ENCODE measurements at regions not wholly inside any gene's neighbourhood (a gene's known extent, or its start where the extent isn't known, plus 50 kb on each side); places are given as distances from the start of the nearest gene placed in this dataset.

- H3K9me3 ChIP-seq (ENCODE audit: control extremely low read depth in 1 of 3, control insufficient read depth in 2 of 3, insufficient read depth in 1 of 3, low read length in 2 of 3), result no peaks in the 10 kb centered on the region
- 100% methylated on average over 1 of the region's 1 CpG for WGBS (ENCODE audit: insufficient coverage)
- no peak overlapping the region for H3K4me3 ChIP-seq (ENCODE audit: control extremely low read depth in 1 of 5, extremely low read depth in 1 of 5, insufficient read depth in 1 of 5, low read depth in 2 of 5, low read length in 4 of 5)
- H3K79me2 ChIP-seq (ENCODE audit: control insufficient read depth, insufficient read depth, low read length), result no peaks in the 10 kb centered on the region
- POLR2A ChIA-PET, result no interaction called here
- no peaks in the 10 kb centered on the region for H3K36me3 ChIP-seq (replicated peaks in 1 of 2; ENCODE audit: control extremely low read depth in 1 of 2, control insufficient read depth in 1 of 2, extremely low read depth in 1 of 2, insufficient read depth in 2 of 2, low read length in 1 of 2)
- H4K20me1 ChIP-seq (ENCODE audit: control insufficient read depth, insufficient read depth, low read length, poor library complexity, severe bottlenecking), result no peaks in the 10 kb centered on the region
- no peaks in the 10 kb centered on the region for H3K4me1 ChIP-seq (ENCODE audit: control insufficient read depth in 2 of 2, insufficient read depth in 2 of 2, low read length in 2 of 2)
- H3K9ac ChIP-seq (ENCODE audit: low read length), result no peak overlapping the region
- no peak for ATAC-seq (ENCODE audit: low read depth)
- H3K27ac ChIP-seq (ENCODE audit: low read length in 2 of 2), result no peak overlapping the region
- H3K27ac Mint-ChIP-seq, result no peak overlapping the region
- H3K27me3 Mint-ChIP-seq, result peaks cover 42% of the 10 kb centered on the region
- no peaks in the 10 kb centered on the region for H3K9me3 Mint-ChIP-seq (ENCODE audit: insufficient read depth)
- no peak overlapping the region for H3K4me3 Mint-ChIP-seq
- no peak for TF ChIP-seq EZH2 (IDR thresholded peaks at IDR 0.05; ENCODE audit: borderline replicate concordance, insufficient read depth, low read depth, low read length, poor library complexity, severe bottlenecking)
- TF ChIP-seq, protein P1, sequence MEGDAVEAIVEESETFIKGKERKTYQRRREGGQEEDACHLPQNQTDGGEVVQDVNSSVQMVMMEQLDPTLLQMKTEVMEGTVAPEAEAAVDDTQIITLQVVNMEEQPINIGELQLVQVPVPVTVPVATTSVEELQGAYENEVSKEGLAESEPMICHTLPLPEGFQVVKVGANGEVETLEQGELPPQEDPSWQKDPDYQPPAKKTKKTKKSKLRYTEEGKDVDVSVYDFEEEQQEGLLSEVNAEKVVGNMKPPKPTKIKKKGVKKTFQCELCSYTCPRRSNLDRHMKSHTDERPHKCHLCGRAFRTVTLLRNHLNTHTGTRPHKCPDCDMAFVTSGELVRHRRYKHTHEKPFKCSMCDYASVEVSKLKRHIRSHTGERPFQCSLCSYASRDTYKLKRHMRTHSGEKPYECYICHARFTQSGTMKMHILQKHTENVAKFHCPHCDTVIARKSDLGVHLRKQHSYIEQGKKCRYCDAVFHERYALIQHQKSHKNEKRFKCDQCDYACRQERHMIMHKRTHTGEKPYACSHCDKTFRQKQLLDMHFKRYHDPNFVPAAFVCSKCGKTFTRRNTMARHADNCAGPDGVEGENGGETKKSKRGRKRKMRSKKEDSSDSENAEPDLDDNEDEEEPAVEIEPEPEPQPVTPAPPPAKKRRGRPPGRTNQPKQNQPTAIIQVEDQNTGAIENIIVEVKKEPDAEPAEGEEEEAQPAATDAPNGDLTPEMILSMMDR (IDR thresholded peaks at IDR 0.05), result no peak
- no peak for DNase-seq
- H3K4me1 Mint-ChIP-seq, result no peaks in the 10 kb centered on the region
- no peak overlapping the region for H3K4me2 ChIP-seq (replicated peaks; ENCODE audit: low read depth, low read length, poor library complexity, severe bottlenecking)
- CTCF ChIA-PET, result no interaction called here
- no peak overlapping the region for H2AFZ ChIP-seq (ENCODE audit: insufficient read depth, low read depth, low read length, poor library complexity, severe bottlenecking)
- intact Hi-C loops (cut with micrococcal nuclease), result no loop called here
- H3K27me3 ChIP-seq (replicated peaks in 1 of 4; ENCODE audit: control extremely low read depth in 1 of 4, control insufficient read depth in 3 of 4, insufficient read depth in 4 of 4, low read length in 3 of 4), result peaks cover 0 to 14% (median 0%) of the 10 kb centered on the region in 4 experiments
Observed at GRCh38 chr7:26563406-26563805, 271.7 kb downstream of the SNX10 start.

- no peaks in the 10 kb centered on the region for H3K79me2 ChIP-seq (ENCODE audit: control insufficient read depth, insufficient read depth, low read length)
- H3K36me3 ChIP-seq (replicated peaks in 1 of 2; ENCODE audit: control extremely low read depth in 1 of 2, control insufficient read depth in 1 of 2, extremely low read depth in 1 of 2, insufficient read depth in 2 of 2, low read length in 1 of 2), result no peaks in the 10 kb centered on the region
- peaks cover 8% of the 10 kb centered on the region for H3K9me3 Mint-ChIP-seq (ENCODE audit: insufficient read depth)
- H3K4me1 ChIP-seq (ENCODE audit: control insufficient read depth in 2 of 2, insufficient read depth in 2 of 2, low read length in 2 of 2), result no peaks in the 10 kb centered on the region
- 87% methylated on average over 4 of the region's 4 CpGs for WGBS (ENCODE audit: insufficient coverage)
- H3K4me3 Mint-ChIP-seq, result no peak overlapping the region
- no peak overlapping the region for H3K4me3 ChIP-seq (ENCODE audit: control extremely low read depth in 1 of 5, extremely low read depth in 1 of 5, insufficient read depth in 1 of 5, low read depth in 2 of 5, low read length in 4 of 5)
- H3K27me3 ChIP-seq (replicated peaks in 1 of 4; ENCODE audit: control extremely low read depth in 1 of 4, control insufficient read depth in 3 of 4, insufficient read depth in 4 of 4, low read length in 3 of 4), result peaks cover 0 to 8% (median 1%) of the 10 kb centered on the region in 4 experiments
- H3K27ac ChIP-seq (ENCODE audit: low read length in 2 of 2), result no peak overlapping the region
- no peak overlapping the region for H3K27ac Mint-ChIP-seq
- H3K4me2 ChIP-seq (replicated peaks; ENCODE audit: low read depth, low read length, poor library complexity, severe bottlenecking), result no peak overlapping the region
- no peaks in the 10 kb centered on the region for H3K4me1 Mint-ChIP-seq
- peaks cover 50% of the 10 kb centered on the region for H3K27me3 Mint-ChIP-seq
- H2AFZ ChIP-seq (ENCODE audit: insufficient read depth, low read depth, low read length, poor library complexity, severe bottlenecking), result no peak overlapping the region
- no peak for TF ChIP-seq EZH2 (IDR thresholded peaks at IDR 0.05; ENCODE audit: borderline replicate concordance, insufficient read depth, low read depth, low read length, poor library complexity, severe bottlenecking)
- TF ChIP-seq, protein P1 (IDR thresholded peaks at IDR 0.05), result no peak
- H3K9ac ChIP-seq (ENCODE audit: low read length), result no peak overlapping the region
- no peaks in the 10 kb centered on the region for H4K20me1 ChIP-seq (ENCODE audit: control insufficient read depth, insufficient read depth, low read length, poor library complexity, severe bottlenecking)
- intact Hi-C loops (cut with micrococcal nuclease), result no loop called here
- ATAC-seq (ENCODE audit: low read depth), result no peak
- ChIA-PET POLR2A (no interaction called here), CTCF (no interaction called here)
- no peaks in the 10 kb centered on the region for H3K9me3 ChIP-seq (ENCODE audit: control extremely low read depth in 1 of 3, control insufficient read depth in 2 of 3, insufficient read depth in 1 of 3, low read length in 2 of 3)
- no peak for DNase-seq
Observed at GRCh38 chr7:26567266-26567665, 275.6 kb downstream of the SNX10 start.

Measured in B cell (primary cell).